ENCODE measurements at regions not wholly inside any gene's neighbourhood (a gene's known extent, or its start where the extent isn't known, plus 50 kb on each side); places are given as distances from the start of the nearest gene placed in this dataset.

GRCh38 chr11:128341280-128342248, 245.8 kb downstream of the ETS1 start:
- ATAC-seq, result no peak
- TF ChIP-seq ZNF8 (CRISPR knock-in tag; IDR thresholded peaks at IDR 0.05) (no peak), ZFP3 (CRISPR knock-in tag; IDR thresholded peaks at IDR 0.05) (no peak), CSDC2 (CRISPR knock-in tag; IDR thresholded peaks at IDR 0.05) (no peak), BACH2 (CRISPR knock-in tag; IDR thresholded peaks at IDR 0.05; ENCODE audit: borderline replicate concordance) (no peak), GLIS3 (CRISPR knock-in tag; IDR thresholded peaks at IDR 0.05) (no peak), RARB (CRISPR knock-in tag; IDR thresholded peaks at IDR 0.05) (no peak), ZFP30 (CRISPR knock-in tag; IDR thresholded peaks at IDR 0.05) (no peak), SNAI2 (CRISPR knock-in tag; IDR thresholded peaks at IDR 0.05) (no peak), TSHZ2 (CRISPR knock-in tag; IDR thresholded peaks at IDR 0.05) (no peak), ISL1 (CRISPR knock-in tag; IDR thresholded peaks at IDR 0.05) (no peak)

- ATAC-seq, result no peak
- TF ChIP-seq RARB (CRISPR knock-in tag; IDR thresholded peaks at IDR 0.05), result no peak
- TF ChIP-seq SNAI2 (CRISPR knock-in tag; IDR thresholded peaks at IDR 0.05), result no peak
- TF ChIP-seq OSR1 (CRISPR knock-in tag; IDR thresholded peaks at IDR 0.05), result no peak
- TF ChIP-seq ESRRG (CRISPR knock-in tag; IDR thresholded peaks at IDR 0.05), result no peak
- no peak for TF ChIP-seq CSRNP3 (CRISPR knock-in tag; IDR thresholded peaks at IDR 0.05)
- no peak for TF ChIP-seq ZNF70 (CRISPR knock-in tag; IDR thresholded peaks at IDR 0.05)
- no peak for TF ChIP-seq ZNF565 (CRISPR knock-in tag; conservative IDR thresholded peaks at IDR 0.05; ENCODE audit: low read depth)
- no peak for TF ChIP-seq ZC3H10 (CRISPR knock-in tag; IDR thresholded peaks at IDR 0.05)
Observed at GRCh38 chr11:128339792-128340191, 247.6 kb downstream of the ETS1 start.

DNA sequence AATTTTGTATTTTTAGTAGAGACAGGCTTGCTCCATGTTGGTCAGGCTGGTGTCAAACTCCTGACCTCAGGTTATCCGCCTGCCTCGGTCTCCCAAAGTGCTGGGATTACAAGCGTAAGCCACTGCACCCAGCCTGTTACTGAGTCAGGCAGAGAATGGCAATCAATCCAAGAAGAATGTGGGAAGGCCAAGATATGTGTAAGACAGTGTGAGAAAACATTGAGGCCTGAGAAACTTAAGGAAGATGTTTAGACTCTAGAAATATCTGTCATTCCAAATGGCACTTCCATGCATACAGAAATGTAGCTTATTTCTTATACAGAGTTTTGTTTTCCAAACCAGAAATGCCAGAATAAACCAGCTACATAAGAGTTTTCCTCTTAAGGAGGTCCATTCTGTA, 248.5 kb downstream of the ETS1 start:
- no peak for ATAC-seq
- no peak for TF ChIP-seq ARNTL (CRISPR knock-in tag; IDR thresholded peaks at IDR 0.05; ENCODE audit: borderline replicate concordance, low read depth)
- TF ChIP-seq, protein P1, sequence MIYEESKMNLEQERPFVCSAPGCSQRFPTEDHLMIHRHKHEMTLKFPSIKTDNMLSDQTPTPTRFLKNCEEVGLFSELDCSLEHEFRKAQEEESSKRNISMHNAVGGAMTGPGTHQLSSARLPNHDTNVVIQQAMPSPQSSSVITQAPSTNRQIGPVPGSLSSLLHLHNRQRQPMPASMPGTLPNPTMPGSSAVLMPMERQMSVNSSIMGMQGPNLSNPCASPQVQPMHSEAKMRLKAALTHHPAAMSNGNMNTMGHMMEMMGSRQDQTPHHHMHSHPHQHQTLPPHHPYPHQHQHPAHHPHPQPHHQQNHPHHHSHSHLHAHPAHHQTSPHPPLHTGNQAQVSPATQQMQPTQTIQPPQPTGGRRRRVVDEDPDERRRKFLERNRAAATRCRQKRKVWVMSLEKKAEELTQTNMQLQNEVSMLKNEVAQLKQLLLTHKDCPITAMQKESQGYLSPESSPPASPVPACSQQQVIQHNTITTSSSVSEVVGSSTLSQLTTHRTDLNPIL (CRISPR knock-in tag; IDR thresholded peaks at IDR 0.05; ENCODE audit: low read depth), result no peak

DNA sequence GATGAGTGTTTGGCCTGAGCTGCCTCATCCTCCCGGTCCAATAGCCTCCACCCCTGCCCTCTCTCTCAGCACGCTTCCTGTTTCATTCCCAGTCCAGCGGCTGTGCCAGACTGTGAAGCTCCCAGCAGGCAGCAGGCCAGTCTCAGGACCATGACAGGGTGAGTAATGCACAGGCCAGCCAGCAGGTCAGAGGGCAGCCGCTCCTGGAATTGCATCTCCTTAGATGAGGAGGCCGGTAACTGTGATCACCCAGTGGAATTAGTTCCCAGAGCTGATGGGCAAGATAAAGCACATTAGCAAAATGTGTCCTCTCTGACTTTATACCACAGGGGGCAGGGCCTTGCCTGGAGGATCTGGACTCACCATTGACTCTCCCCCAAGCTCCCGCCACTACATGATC, 251.2 kb downstream of the ETS1 start:
- ATAC-seq, result peak; percentile 80
- TF ChIP-seq ESRRG (CRISPR knock-in tag; IDR thresholded peaks at IDR 0.05) (no peak), ZFP30 (CRISPR knock-in tag; IDR thresholded peaks at IDR 0.05) (no peak), TSHZ2 (CRISPR knock-in tag; IDR thresholded peaks at IDR 0.05) (no peak), RARB (CRISPR knock-in tag; IDR thresholded peaks at IDR 0.05) (no peak), CSRNP3 (CRISPR knock-in tag; IDR thresholded peaks at IDR 0.05) (no peak), TCF4 (CRISPR knock-in tag; IDR thresholded peaks at IDR 0.05; ENCODE audit: borderline replicate concordance) (no peak), ISL1 (CRISPR knock-in tag; IDR thresholded peaks at IDR 0.05) (no peak), SNAI2 (CRISPR knock-in tag; IDR thresholded peaks at IDR 0.05) (no peak), PPARA (CRISPR knock-in tag; IDR thresholded peaks at IDR 0.05; ENCODE audit: borderline replicate concordance) (no peak), GLIS3 (CRISPR knock-in tag; IDR thresholded peaks at IDR 0.05) (no peak)
- TF ChIP-seq, protein P1 (CRISPR knock-in tag; IDR thresholded peaks at IDR 0.05; ENCODE audit: low read depth), result no peak
- TF ChIP-seq, protein P2, sequence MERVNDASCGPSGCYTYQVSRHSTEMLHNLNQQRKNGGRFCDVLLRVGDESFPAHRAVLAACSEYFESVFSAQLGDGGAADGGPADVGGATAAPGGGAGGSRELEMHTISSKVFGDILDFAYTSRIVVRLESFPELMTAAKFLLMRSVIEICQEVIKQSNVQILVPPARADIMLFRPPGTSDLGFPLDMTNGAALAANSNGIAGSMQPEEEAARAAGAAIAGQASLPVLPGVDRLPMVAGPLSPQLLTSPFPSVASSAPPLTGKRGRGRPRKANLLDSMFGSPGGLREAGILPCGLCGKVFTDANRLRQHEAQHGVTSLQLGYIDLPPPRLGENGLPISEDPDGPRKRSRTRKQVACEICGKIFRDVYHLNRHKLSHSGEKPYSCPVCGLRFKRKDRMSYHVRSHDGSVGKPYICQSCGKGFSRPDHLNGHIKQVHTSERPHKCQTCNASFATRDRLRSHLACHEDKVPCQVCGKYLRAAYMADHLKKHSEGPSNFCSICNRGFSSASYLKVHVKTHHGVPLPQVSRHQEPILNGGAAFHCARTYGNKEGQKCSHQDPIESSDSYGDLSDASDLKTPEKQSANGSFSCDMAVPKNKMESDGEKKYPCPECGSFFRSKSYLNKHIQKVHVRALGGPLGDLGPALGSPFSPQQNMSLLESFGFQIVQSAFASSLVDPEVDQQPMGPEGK (CRISPR knock-in tag; IDR thresholded peaks at IDR 0.05; ENCODE audit: borderline replicate concordance), result no peak
